Activated naive CD8-positive, alpha-beta T cell treated with anti-CD3 and anti-CD28 coated beads for 36 hours (primary cell): ENCODE measurements at regions not wholly inside any gene's neighbourhood (a gene's known extent, or its start where the extent isn't known, plus 50 kb on each side); places are given as distances from the start of the nearest gene placed in this dataset.
"Not testable (repeated sequence)": the region's sequence is repeated elsewhere in the genome, so short reads cannot be mapped to it uniquely, and the experiment has no call there.

Experiments
- DNase-seq: peaks from one replicate; pipeline ENCODE4 v3.0.0; 2021
- H3K27ac Mint-ChIP-seq: one replicate; pipeline ENCODE4 v1.8.0; 2022; ENCODE audit warnings: mild to moderate bottlenecking, moderate library complexity, mixed read lengths
- H3K27me3 Mint-ChIP-seq: one replicate; pipeline ENCODE4 v1.8.0; 2022; ENCODE audit warnings: mild to moderate bottlenecking, mixed read lengths
- H3K36me3 Mint-ChIP-seq: one replicate; pipeline ENCODE4 v1.8.0; 2021; ENCODE audit warnings: mild to moderate bottlenecking, mixed read lengths
- H3K4me1 Mint-ChIP-seq: one replicate; pipeline ENCODE4 v1.8.0; 2021; ENCODE audit warnings: mixed read lengths
- H3K4me3 Mint-ChIP-seq: one replicate; pipeline ENCODE4 v1.8.0; 2022; ENCODE audit warnings: mild to moderate bottlenecking, moderate library complexity, mixed read lengths
- H3K9me3 Mint-ChIP-seq: one replicate; pipeline ENCODE4 v1.8.0; 2022; ENCODE audit warnings: mixed read lengths

GRCh38 chr5:101529094-101529493 is 626.0 kb upstream of the ST8SIA4 start:
- H3K27ac Mint-ChIP-seq, H3K4me3 Mint-ChIP-seq, H3K9me3 Mint-ChIP-seq, H3K4me1 Mint-ChIP-seq, H3K27me3 Mint-ChIP-seq, DNase-seq, H3K36me3 Mint-ChIP-seq: not testable (repeated sequence)

- Mint-ChIP-seq H3K27ac (no peak overlapping the region), H3K9me3 (peaks cover 8% of the 10 kb centered on the region), H3K27me3 (no peaks in the 10 kb centered on the region), H3K4me1 (no peaks in the 10 kb centered on the region), H3K36me3 (no peaks in the 10 kb centered on the region), H3K4me3 (no peak overlapping the region)
- DNase-seq: no peak
These were observed 617.3 kb upstream of the ST8SIA4 start for GRCh38 chr5:101520417-101520816.

GRCh38 chr5:101517795-101518194 is 614.7 kb upstream of the ST8SIA4 start:
- no peaks in the 10 kb centered on the region for H3K4me1 Mint-ChIP-seq
- no peak overlapping the region for H3K4me3 Mint-ChIP-seq
- H3K27me3 Mint-ChIP-seq: no peaks in the 10 kb centered on the region
- DNase-seq: no peak
- H3K27ac Mint-ChIP-seq: no peak overlapping the region
- H3K36me3 Mint-ChIP-seq: no peaks in the 10 kb centered on the region
- peaks cover 11% of the 10 kb centered on the region for H3K9me3 Mint-ChIP-seq

- Mint-ChIP-seq H3K9me3 (peaks cover 9% of the 10 kb centered on the region), H3K27me3 (no peaks in the 10 kb centered on the region), H3K27ac (no peak overlapping the region), H3K36me3 (no peaks in the 10 kb centered on the region), H3K4me3 (no peak overlapping the region), H3K4me1 (no peaks in the 10 kb centered on the region)
- DNase-seq: no peak
These were observed 612.6 kb upstream of the ST8SIA4 start for GRCh38 chr5:101515721-101516120.

- Mint-ChIP-seq H3K4me3 (no peak overlapping the region), H3K9me3 (peaks cover 5% of the 10 kb centered on the region), H3K27me3 (no peaks in the 10 kb centered on the region), H3K4me1 (no peaks in the 10 kb centered on the region), H3K27ac (no peak overlapping the region), H3K36me3 (no peaks in the 10 kb centered on the region)
- DNase-seq: no peak
These were observed 602.9 kb upstream of the ST8SIA4 start for GRCh38 chr5:101505891-101506570.

GRCh38 chr5:101482931-101483330 is 579.8 kb upstream of the ST8SIA4 start:
- no peaks in the 10 kb centered on the region for H3K36me3 Mint-ChIP-seq

GRCh38 chr5:101473483-101473882 is 570.4 kb upstream of the ST8SIA4 start:
- Mint-ChIP-seq H3K9me3 (no peaks in the 10 kb centered on the region), H3K4me3 (no peak overlapping the region), H3K4me1 (no peaks in the 10 kb centered on the region), H3K27ac (no peak overlapping the region), H3K36me3 (no peaks in the 10 kb centered on the region), H3K27me3 (no peaks in the 10 kb centered on the region)
- DNase-seq: no peak

More at GRCh38 chr5:101482931-101483330, 579.8 kb upstream of the ST8SIA4 start:
- H3K4me3 Mint-ChIP-seq: no peak overlapping the region
- DNase-seq: no peak
- H3K27ac Mint-ChIP-seq: no peak overlapping the region
- H3K9me3 Mint-ChIP-seq: no peaks in the 10 kb centered on the region
- H3K27me3 Mint-ChIP-seq: no peaks in the 10 kb centered on the region
- no peaks in the 10 kb centered on the region for H3K4me1 Mint-ChIP-seq

- no peaks in the 10 kb centered on the region for H3K27me3 Mint-ChIP-seq
These were observed 558.4 kb upstream of the ST8SIA4 start for GRCh38 chr5:101461455-101461854.

GRCh38 chr5:101458587-101458986 is 555.5 kb upstream of the ST8SIA4 start:
- H3K9me3 Mint-ChIP-seq: no peaks in the 10 kb centered on the region
- no peaks in the 10 kb centered on the region for H3K27me3 Mint-ChIP-seq
- DNase-seq: no peak
- H3K36me3 Mint-ChIP-seq: no peaks in the 10 kb centered on the region
- H3K27ac Mint-ChIP-seq: no peak overlapping the region
- no peaks in the 10 kb centered on the region for H3K4me1 Mint-ChIP-seq
- no peak overlapping the region for H3K4me3 Mint-ChIP-seq

More at GRCh38 chr5:101461455-101461854, 558.4 kb upstream of the ST8SIA4 start:
- no peak overlapping the region for H3K4me3 Mint-ChIP-seq
- no peaks in the 10 kb centered on the region for H3K9me3 Mint-ChIP-seq
- H3K27ac Mint-ChIP-seq: no peak overlapping the region
- no peaks in the 10 kb centered on the region for H3K36me3 Mint-ChIP-seq
- no peak for DNase-seq
- no peaks in the 10 kb centered on the region for H3K4me1 Mint-ChIP-seq

- no peaks in the 10 kb centered on the region for H3K36me3 Mint-ChIP-seq
- no peaks in the 10 kb centered on the region for H3K4me1 Mint-ChIP-seq
These were observed 552.8 kb upstream of the ST8SIA4 start for GRCh38 chr5:101455851-101456250.

GRCh38 chr5:101455048-101455447 is 552.0 kb upstream of the ST8SIA4 start:
- no peak overlapping the region for H3K27ac Mint-ChIP-seq
- no peak for DNase-seq
- no peak overlapping the region for H3K4me3 Mint-ChIP-seq
- no peaks in the 10 kb centered on the region for H3K27me3 Mint-ChIP-seq
- no peaks in the 10 kb centered on the region for H3K4me1 Mint-ChIP-seq
- no peaks in the 10 kb centered on the region for H3K9me3 Mint-ChIP-seq
- H3K36me3 Mint-ChIP-seq: no peaks in the 10 kb centered on the region

More at GRCh38 chr5:101455851-101456250, 552.8 kb upstream of the ST8SIA4 start:
- no peaks in the 10 kb centered on the region for H3K27me3 Mint-ChIP-seq
- DNase-seq: no peak
- H3K9me3 Mint-ChIP-seq: no peaks in the 10 kb centered on the region
- H3K4me3 Mint-ChIP-seq: no peak overlapping the region
- H3K27ac Mint-ChIP-seq: no peak overlapping the region

GRCh38 chr5:101442281-101442680 is 539.2 kb upstream of the ST8SIA4 start:
- not testable (repeated sequence) for H3K4me3 Mint-ChIP-seq, H3K27ac Mint-ChIP-seq, H3K4me1 Mint-ChIP-seq, DNase-seq, H3K36me3 Mint-ChIP-seq, H3K27me3 Mint-ChIP-seq
- H3K9me3 Mint-ChIP-seq: peaks cover 10% of the 10 kb centered on the region

GRCh38 chr5:101440173-101440572 is 537.1 kb upstream of the ST8SIA4 start:
- Mint-ChIP-seq H3K4me1 (no peaks in the 10 kb centered on the region), H3K27ac (no peak overlapping the region), H3K36me3 (no peaks in the 10 kb centered on the region), H3K27me3 (no peaks in the 10 kb centered on the region), H3K4me3 (no peak overlapping the region), H3K9me3 (peaks cover 6% of the 10 kb centered on the region)
- DNase-seq: no peak

GRCh38 chr5:101437351-101437750 is 534.3 kb upstream of the ST8SIA4 start:
- no peaks in the 10 kb centered on the region for H3K36me3 Mint-ChIP-seq
- H3K9me3 Mint-ChIP-seq: no peaks in the 10 kb centered on the region
- H3K4me1 Mint-ChIP-seq: no peaks in the 10 kb centered on the region
- H3K4me3 Mint-ChIP-seq: no peak overlapping the region
- no peak for DNase-seq
- no peak overlapping the region for H3K27ac Mint-ChIP-seq
- no peaks in the 10 kb centered on the region for H3K27me3 Mint-ChIP-seq

GRCh38 chr5:101435768-101436167 is 532.7 kb upstream of the ST8SIA4 start:
- Mint-ChIP-seq H3K4me3 (no peak overlapping the region), H3K9me3 (no peaks in the 10 kb centered on the region), H3K4me1 (no peaks in the 10 kb centered on the region), H3K27me3 (no peaks in the 10 kb centered on the region), H3K27ac (no peak overlapping the region), H3K36me3 (no peaks in the 10 kb centered on the region)
- DNase-seq: no peak

GRCh38 chr5:101431201-101431600 is 528.1 kb upstream of the ST8SIA4 start:
- H3K27me3 Mint-ChIP-seq: no peaks in the 10 kb centered on the region
- H3K9me3 Mint-ChIP-seq: no peaks in the 10 kb centered on the region
- H3K4me3 Mint-ChIP-seq: no peak overlapping the region
- no peaks in the 10 kb centered on the region for H3K4me1 Mint-ChIP-seq
- no peak overlapping the region for H3K27ac Mint-ChIP-seq
- no peak for DNase-seq
- H3K36me3 Mint-ChIP-seq: no peaks in the 10 kb centered on the region
